Activated T-helper 1 cell treated with anti-CD3 and anti-CD28 coated beads, Interleukin-12 subunit alpha, Interleukin-12 subunit beta, Interleukin-2, Interleukin-4 antibody, amounts not matched to agents 30 ng/mL and 10 ng/mL and 1 ng/mL, durations not matched to agents 14 hours and 24 hours and 36 hours (primary cell): ENCODE measurements at regions not wholly inside any gene's neighbourhood (a gene's known extent, or its start where the extent isn't known, plus 50 kb on each side); places are given as distances from the start of the nearest gene placed in this dataset.

Experiments
- DNase-seq: peaks from one replicate; pipeline ENCODE4 v3.0.0; 2021; ENCODE audit warnings: low spot score
- H3K27ac Mint-ChIP-seq: one replicate; pipeline ENCODE4 v1.8.0; 2021; ENCODE audit warnings: mild to moderate bottlenecking, mixed read lengths
- H3K27me3 Mint-ChIP-seq: one replicate; pipeline ENCODE4 v1.8.0; 2022; ENCODE audit warnings: mild to moderate bottlenecking, moderate library complexity, mixed read lengths; ENCODE audit not compliant: insufficient read depth
- H3K36me3 Mint-ChIP-seq: one replicate; pipeline ENCODE4 v1.8.0; 2021; ENCODE audit warnings: low read depth, mixed read lengths
- H3K4me1 Mint-ChIP-seq: one replicate; pipeline ENCODE4 v1.8.0; 2021; ENCODE audit warnings: low read depth, mixed read lengths
- H3K4me3 Mint-ChIP-seq: one replicate; pipeline ENCODE4 v1.8.0; 2021; ENCODE audit warnings: mild to moderate bottlenecking, moderate library complexity, mixed read lengths
- H3K9me3 Mint-ChIP-seq: one replicate; pipeline ENCODE4 v1.8.0; 2021; ENCODE audit warnings: mixed read lengths
- intact Hi-C: fragments of 100-400 bp; cut with micrococcal nuclease; formaldehyde crosslinking; loops from one replicate; pipeline ENCODE4 v1.15.1; 2024

DNA sequence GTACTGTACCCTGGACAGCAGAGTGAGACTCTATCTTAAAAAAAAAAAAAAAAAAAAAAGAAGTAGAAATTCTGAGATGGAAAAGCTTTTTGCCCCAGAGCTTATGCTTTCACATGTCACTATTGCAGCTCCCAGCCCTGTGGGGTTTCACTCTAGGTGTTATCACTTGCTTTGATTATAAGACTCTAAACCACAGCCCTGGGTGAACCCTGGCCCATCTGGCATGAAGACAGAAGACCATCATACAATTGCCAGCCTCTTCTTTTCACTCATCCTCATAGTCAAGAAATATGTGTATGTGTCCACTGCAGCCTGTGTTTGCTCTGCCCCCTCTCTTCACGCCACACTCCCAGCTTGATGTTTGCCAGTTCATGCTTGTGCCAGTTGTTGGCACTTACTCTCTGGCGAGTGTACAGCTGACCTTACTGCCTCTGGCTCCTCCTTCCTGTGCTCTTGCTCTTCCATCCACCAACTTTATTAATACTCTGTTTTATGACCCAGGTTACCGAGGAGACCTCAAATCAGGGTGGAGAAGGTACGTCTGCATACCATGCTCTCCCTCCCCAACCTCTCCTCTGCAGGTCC lies 136.7 kb upstream of the NCK2 start:
- H3K36me3 Mint-ChIP-seq, result no peaks in the 10 kb centered on the region
- peaks cover 12% of the 10 kb centered on the region for H3K27me3 Mint-ChIP-seq
- H3K9me3 Mint-ChIP-seq, result no peaks in the 10 kb centered on the region
- no peak for DNase-seq
- intact Hi-C loops, result no loop called here
- H3K4me1 Mint-ChIP-seq, result no peaks in the 10 kb centered on the region
- no peak overlapping the region for H3K4me3 Mint-ChIP-seq
- H3K27ac Mint-ChIP-seq, result no peak overlapping the region

DNA sequence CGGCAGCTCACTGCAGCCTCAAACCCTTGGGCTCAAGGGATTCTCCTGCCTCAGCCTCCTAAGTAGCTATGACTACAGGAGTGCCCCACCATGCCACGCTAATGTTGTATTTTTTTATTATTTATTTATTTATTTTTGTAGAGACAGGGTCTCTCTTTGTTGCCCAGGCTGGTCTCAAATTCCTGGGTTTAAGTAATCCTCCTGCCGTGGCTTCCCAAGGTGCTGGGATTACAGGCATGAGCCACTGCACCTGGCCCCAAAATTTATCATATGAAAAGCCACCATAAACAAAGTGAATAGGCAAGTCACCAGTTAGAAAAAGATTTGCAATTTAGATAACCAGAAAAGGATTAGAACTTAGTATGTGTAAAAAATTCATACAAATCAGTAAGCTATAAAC lies 138.6 kb upstream of the NCK2 start:
- H3K4me1 Mint-ChIP-seq, result no peaks in the 10 kb centered on the region
- H3K36me3 Mint-ChIP-seq, result no peaks in the 10 kb centered on the region
- H3K27me3 Mint-ChIP-seq, result peaks cover 16% of the 10 kb centered on the region
- intact Hi-C loops, result no loop called here
- H3K27ac Mint-ChIP-seq, result no peak overlapping the region
- no peaks in the 10 kb centered on the region for H3K9me3 Mint-ChIP-seq
- H3K4me3 Mint-ChIP-seq, result no peak overlapping the region
- no peak for DNase-seq

DNA sequence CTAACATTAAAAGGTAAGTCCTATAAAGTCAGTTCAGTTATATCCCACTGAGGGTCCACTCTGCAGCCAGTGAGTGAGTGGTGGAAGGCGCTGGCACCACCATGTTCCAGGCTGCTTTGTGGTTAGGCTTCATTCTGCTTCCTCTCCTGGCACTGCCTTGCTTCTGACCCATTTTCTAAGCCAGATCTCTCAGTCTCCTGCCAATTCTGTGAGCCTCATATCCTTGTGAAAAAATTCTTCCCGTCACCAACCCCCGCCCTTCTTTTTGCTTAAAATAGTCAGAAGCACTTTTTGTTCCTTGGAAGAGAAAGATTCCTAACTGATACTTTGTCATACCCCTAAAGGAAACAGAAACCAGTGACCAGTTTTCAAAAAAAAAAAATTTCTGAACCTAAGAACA lies 139.8 kb upstream of the NCK2 start:
- DNase-seq, result no peak
- Mint-ChIP-seq H3K27ac (no peak overlapping the region), H3K36me3 (no peaks in the 10 kb centered on the region), H3K4me3 (no peak overlapping the region), H3K4me1 (no peaks in the 10 kb centered on the region), H3K27me3 (peaks cover 17% of the 10 kb centered on the region), H3K9me3 (no peaks in the 10 kb centered on the region)
- intact Hi-C loops, result no loop called here

DNA sequence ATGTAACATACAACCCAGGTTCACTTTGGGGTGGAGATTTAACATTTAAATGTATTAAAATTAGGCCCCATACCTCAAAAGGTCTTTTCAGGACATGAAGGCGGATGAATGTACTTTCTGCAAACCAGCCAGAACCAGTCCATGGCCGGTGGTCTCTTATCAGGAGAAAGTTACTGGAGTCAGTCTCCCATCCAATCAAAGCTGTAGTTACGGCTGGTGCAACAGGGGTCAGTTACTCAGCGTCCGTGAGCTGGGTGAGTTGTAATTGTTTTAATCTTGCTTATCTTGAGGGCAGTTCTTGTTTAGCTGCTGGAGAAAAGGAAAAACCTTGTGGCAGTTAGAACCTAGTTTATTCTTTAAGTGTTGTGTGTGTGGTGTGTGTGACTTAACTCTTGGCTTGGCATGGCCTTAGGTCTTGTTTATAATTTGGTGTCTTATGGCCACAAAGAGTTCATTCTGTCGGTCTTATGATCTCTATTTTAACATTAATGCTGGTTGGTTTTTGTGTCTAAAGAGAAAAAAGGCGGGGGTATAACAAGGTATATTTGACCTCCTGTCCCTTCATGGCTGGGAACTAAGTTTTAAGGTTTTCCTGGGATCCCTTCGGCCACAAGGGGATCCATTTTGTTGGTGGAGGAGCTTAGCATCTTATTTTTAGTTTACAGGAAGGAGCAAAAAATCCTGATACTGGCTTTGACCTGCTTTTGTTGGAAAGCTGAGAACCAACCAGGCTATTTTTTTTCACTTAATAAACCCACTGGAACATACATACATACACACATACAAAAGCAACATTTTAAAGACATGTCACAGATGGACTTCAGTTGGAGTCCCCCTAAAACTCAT lies 143.5 kb upstream of the NCK2 start:
- Mint-ChIP-seq H3K27ac (no peak overlapping the region), H3K36me3 (no peaks in the 10 kb centered on the region), H3K27me3 (peaks cover 17% of the 10 kb centered on the region), H3K4me1 (peaks cover 7% of the 10 kb centered on the region), H3K4me3 (no peak overlapping the region), H3K9me3 (no peaks in the 10 kb centered on the region)
- DNase-seq, result no peak
- intact Hi-C loops, result no loop called here

DNA sequence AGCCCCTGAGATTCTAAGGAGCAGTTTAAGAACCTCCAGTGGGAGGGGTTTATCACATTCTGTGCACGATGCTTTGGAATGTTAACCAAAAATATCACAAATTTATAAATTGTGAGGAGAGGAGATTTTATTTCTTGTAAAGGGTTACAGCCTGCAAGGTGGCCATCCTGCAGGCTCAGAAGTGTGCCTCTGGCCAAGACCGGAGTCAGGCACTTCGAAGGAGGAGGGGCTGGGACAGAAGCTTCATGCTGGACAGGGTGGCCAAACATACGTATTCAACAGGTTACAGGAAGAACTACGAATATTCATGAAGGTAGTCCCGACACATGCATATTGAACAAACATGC lies 144.1 kb upstream of the NCK2 start:
- no peaks in the 10 kb centered on the region for H3K36me3 Mint-ChIP-seq
- H3K27me3 Mint-ChIP-seq, result peaks cover 17% of the 10 kb centered on the region
- intact Hi-C loops, result no loop called here
- H3K9me3 Mint-ChIP-seq, result no peaks in the 10 kb centered on the region
- no peak overlapping the region for H3K27ac Mint-ChIP-seq
- H3K4me1 Mint-ChIP-seq, result peaks cover 7% of the 10 kb centered on the region
- no peak for DNase-seq
- H3K4me3 Mint-ChIP-seq, result no peak overlapping the region

DNA sequence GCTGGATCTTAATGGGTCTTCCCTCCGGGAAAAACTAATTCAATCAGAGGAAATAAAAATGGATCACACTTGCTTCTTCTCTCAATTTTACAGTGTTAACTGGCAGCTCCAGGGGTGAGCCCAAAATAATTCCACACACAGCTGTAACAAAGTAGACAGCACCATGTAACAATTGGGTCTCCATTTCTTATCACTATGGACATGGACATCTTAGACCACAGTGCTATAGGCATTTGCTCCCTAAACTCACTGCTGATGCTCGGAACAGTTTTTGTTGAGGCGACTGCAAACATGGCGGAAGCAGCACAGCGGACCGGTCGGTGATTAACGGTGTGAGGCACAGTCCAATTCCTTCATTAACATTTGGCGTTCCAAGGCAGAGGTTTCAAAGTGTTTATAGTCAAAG lies 144.7 kb upstream of the NCK2 start:
- no peak overlapping the region for H3K27ac Mint-ChIP-seq
- peaks cover 7% of the 10 kb centered on the region for H3K4me1 Mint-ChIP-seq
- no peaks in the 10 kb centered on the region for H3K9me3 Mint-ChIP-seq
- peaks cover 13% of the 10 kb centered on the region for H3K27me3 Mint-ChIP-seq
- DNase-seq, result no peak
- intact Hi-C loops, result no loop called here
- no peak overlapping the region for H3K4me3 Mint-ChIP-seq
- no peaks in the 10 kb centered on the region for H3K36me3 Mint-ChIP-seq

DNA sequence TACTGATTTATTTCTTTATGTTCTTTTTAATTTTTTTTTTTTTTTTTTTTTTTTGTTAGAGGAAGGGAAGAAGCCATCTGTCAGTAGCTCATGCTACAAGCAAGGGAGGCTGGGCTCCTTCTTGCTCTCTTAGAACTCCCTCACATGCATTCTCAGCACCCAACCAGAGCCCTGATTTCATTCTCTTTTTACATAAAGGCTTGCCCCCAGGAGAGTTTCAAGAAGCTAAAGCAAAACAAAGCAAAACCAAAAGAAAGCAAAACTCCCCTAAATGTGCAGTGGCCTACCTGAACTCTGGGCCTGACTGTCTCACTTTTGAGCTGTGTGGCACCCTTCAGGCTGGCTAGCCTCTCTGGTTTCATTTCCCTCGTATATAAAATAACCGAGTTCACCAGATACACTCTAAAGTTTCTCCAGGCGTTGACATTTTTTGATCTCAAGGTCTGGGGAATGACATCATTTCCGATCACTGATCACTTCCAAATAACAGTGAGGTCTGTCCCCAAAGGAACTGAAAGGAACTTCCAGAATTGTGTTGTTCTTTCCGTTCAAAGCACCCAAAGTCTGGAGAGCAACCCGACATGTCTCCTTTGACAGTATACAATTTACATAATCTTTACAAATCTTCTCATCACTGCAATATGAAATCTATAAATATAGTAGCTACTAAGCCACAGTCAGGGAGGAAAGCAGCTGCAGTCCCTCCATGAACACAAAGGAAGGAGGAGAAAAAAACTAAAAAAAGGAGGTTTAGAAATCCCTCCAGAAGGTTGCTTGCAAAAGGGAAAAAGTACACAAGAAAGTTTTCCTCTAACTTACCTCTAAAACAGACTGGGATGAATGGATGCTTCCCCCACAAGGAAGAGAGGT lies 145.6 kb upstream of the NCK2 start:
- Mint-ChIP-seq H3K4me1 (peaks cover 7% of the 10 kb centered on the region), H3K36me3 (no peaks in the 10 kb centered on the region), H3K9me3 (no peaks in the 10 kb centered on the region), H3K4me3 (no peak overlapping the region), H3K27ac (no peak overlapping the region), H3K27me3 (peaks cover 9% of the 10 kb centered on the region)
- intact Hi-C loops, result no loop called here
- no peak for DNase-seq

DNA sequence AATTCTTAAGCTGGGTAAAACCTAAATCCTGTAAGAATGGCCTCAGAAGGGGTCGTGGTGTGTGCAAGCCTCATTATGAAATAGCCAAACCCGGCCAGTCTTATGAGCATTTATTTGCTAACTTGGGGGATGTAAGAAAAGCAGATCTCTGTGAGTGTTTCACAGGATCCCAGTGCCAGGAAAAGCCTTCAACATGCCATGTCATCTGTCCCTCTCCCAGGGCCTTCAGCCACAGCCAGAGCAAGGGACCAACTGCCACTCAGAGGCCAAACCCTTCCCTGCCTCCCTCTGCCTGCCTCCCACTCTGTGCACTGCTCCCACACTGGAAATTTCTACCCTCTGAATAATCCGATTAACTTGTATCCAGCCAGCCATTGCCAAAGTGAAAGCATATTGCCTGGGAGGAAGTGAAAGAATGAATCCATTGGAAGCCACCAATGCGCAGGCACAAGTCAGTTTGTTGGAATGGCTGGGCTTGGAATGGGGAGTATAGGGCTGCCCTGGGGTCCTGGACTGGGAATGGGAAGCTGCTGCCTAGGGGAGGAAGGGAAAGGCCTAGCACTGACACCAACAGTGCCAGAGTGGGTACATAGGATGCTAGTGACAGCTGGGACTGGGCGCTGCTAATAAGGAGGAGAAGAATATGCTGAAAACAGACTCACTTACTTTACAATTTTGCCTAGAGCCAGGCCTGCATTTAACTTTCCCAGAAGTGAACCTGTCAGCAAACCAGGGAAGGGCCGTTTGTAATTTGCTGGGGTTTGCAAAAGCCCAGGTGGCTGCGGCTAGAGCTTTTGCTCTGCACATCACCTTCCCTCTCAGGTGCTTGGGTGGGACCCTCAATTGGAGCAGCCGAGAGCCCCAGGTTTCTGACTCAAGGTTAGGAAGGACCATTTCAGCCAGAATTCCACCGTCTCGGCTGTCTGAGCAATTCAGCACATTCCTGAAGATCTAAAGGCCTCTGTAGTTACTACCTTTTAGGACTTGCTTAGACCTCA lies 146.6 kb upstream of the NCK2 start:
- Mint-ChIP-seq H3K36me3 (no peaks in the 10 kb centered on the region), H3K27me3 (peaks cover 7% of the 10 kb centered on the region), H3K9me3 (no peaks in the 10 kb centered on the region), H3K4me3 (no peak overlapping the region), H3K4me1 (peaks cover 7% of the 10 kb centered on the region), H3K27ac (no peak overlapping the region)
- no peak for DNase-seq
- intact Hi-C loops, result no loop called here

DNA sequence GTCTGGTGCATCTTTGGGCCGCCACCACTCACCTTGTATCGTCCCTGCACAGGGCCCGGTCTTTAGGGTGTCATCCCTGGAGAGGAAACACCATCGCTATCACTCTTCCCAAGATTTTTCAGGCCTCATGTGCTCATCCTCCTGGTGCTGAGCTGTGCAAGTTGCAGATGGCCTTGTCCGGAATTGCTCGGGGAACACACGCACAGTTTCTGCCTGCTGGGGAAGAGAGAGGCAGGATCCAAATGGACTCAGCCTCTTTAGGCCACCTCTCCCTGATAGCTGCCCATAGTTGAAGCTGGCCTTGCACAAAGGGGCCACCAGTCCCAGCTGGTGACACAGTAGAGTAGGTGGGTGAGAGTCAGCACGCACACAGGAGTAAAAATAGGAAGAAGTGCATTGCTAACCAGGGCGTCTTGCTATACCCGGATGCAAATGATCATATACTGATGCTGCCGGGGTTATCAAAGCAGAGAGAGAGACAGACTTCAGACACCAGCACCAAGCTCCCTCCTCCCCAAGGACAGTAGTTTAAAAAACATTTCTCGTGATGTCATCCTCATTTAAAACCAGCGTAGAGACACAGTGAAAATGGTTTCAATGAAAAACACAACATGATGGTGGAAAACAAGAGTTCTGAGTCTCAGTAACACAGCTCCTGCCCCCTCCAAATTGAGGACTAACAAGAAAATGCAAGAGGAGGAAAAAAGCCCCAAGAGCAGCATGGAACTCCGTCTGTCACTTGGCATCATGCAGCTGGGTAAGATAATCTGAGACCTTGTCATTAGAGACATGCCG lies 147.5 kb upstream of the NCK2 start:
- Mint-ChIP-seq H3K27me3 (peaks cover 3% of the 10 kb centered on the region), H3K36me3 (no peaks in the 10 kb centered on the region), H3K4me3 (no peak overlapping the region), H3K9me3 (no peaks in the 10 kb centered on the region), H3K27ac (no peak overlapping the region), H3K4me1 (peaks cover 7% of the 10 kb centered on the region)
- intact Hi-C loops, result no loop called here
- no peak for DNase-seq

DNA sequence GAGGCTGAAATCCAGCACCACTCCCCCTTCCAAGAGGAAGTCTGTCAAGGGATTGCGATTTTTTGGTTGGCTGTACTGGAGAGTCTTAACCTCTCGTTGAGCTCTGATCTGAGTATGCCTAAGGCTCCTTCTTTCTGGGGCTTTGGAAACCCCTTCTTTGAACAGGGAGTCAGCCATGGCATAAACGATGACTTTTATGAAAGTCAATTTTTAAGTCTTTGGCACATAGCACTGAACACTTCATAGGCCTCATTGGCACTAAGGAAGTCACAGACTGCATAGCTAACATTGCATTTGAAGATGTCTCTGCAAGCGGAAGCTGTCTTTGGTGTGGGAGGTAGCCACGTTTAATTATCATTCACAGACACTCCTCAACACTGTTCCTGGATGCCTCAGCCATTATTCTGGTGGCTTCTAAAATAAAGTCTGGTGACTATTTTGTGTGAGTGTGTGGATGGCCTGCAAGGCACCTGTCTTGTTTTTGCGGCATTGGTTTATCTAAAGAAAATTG lies 148.2 kb upstream of the NCK2 start:
- H3K4me3 Mint-ChIP-seq, result no peak overlapping the region
- no peaks in the 10 kb centered on the region for H3K36me3 Mint-ChIP-seq
- intact Hi-C loops, result no loop called here
- peaks cover 7% of the 10 kb centered on the region for H3K4me1 Mint-ChIP-seq
- no peaks in the 10 kb centered on the region for H3K9me3 Mint-ChIP-seq
- H3K27me3 Mint-ChIP-seq, result peaks cover 3% of the 10 kb centered on the region
- no peak overlapping the region for H3K27ac Mint-ChIP-seq
- no peak for DNase-seq

DNA sequence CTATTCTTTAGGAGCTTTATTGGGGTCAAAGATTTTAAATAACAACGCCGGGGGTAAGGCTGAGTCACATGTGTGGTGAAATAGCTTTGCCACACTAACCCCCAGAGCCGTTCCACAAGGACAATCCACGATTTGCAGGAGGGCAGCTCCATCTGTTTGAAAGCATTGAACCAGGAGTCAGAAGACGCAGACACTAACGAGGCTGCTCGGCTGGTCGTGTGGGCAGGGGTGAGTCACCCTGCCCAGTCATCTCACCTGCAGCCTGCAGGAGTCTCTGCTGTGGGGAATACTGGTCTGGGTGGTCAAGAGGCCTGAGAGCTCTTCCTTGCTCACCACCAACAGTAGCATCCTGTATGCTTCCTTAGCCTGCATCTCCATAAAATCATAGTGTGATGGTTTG lies 149.2 kb upstream of the NCK2 start:
- no peak overlapping the region for H3K27ac Mint-ChIP-seq
- no peaks in the 10 kb centered on the region for H3K36me3 Mint-ChIP-seq
- H3K4me1 Mint-ChIP-seq, result peaks cover 7% of the 10 kb centered on the region
- DNase-seq, result no peak
- H3K27me3 Mint-ChIP-seq, result peaks cover 2% of the 10 kb centered on the region
- H3K9me3 Mint-ChIP-seq, result peaks cover 3% of the 10 kb centered on the region
- intact Hi-C loops, result no loop called here
- H3K4me3 Mint-ChIP-seq, result no peak overlapping the region
